Stimulated activated CD4-positive, alpha-beta T cell treated with anti-CD3 and anti-CD28 coated beads, Interleukin-4, amount 100 ng/mL, for 4 hours (primary cell): ENCODE measurements at regions not wholly inside any gene's neighbourhood (a gene's known extent, or its start where the extent isn't known, plus 50 kb on each side); places are given as distances from the start of the nearest gene placed in this dataset.
"Not testable (repeated sequence)": the region's sequence is repeated elsewhere in the genome, so short reads cannot be mapped to it uniquely, and the experiment has no call there.

ENCODE experiments used
- DNase-seq, 2 experiments: peaks; one replicate each; pipeline ENCODE4 v3.0.0-alpha.2; 2020

DNA sequence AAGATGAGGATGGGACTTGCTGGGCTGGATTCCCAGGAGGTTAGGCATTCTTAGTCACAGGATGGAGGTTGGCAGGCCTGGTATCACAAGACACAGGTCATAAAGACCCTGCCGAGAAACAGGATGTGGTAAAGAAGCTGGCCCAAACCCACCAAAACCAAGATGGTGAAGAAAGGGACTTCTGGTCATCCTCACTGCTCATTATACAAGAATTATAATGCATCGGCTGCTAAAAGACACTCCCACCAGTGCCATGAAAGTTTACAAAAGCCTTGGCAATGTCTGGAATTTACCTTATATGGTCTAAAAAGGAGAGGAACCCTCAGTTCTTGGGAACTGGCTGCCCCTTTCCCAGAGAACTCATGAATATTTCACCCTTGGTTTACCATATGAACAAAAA, 345.5 kb upstream of the POM121L12 start:
- DNase-seq = no peak

DNA sequence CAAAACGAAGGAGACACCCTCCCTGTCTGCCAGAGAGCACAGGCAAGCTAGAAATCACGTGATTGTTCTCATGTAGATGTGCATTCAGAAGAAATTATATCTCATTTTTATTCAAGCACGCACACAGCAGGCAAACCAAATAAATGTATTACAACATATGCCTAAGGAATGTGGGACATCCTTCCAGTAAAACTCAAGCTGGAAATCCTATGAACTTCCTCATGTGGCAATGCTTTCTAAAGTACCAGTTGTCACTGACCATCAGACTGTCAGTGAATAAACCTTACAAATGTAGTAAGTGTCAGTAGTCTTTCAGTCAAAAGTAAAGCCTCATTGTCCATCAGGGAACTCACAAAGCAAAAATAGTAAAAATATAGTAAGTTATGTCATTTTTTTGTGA, 350.1 kb upstream of the POM121L12 start:
- no peak for DNase-seq

DNA sequence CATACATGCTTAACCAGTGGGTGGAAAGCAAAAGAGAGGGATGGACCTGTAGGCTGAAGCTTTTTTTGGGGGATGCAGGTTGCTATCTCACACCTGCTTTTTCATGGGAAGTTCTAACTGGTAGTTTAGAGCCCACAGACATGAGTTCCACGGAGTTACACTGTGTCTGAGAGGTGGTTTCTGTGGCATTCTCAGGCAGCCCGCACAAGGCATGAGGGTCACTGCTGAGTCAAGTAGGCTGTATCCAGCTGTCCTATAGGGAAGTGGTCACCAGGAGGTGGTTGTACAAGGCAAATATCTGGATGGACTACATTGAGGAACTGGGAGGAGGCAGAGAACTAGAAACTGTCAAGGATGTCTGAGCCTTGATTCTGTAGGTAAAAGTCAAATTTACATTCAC, 351.0 kb upstream of the POM121L12 start:
- no peak for DNase-seq

DNA sequence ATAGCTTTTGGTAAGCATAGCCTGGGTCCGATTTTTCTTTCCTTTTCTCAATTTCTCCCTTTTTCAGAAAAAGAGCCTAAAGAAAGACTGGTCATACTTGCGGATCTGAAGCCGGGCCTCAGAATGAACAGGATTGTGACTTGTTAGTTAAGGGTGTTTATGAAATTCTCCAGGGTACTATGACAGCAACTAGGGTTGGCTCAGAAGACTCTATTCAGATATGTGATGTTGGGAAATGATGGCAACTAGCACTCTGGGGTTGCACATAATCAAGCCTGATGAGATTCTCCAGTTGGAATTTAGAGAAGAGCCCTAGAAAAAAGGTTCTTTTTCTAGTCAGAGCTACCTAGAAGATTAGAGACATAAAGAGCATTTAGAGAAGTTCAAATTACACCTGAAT, 352.4 kb upstream of the POM121L12 start:
- no peak for DNase-seq

DNA sequence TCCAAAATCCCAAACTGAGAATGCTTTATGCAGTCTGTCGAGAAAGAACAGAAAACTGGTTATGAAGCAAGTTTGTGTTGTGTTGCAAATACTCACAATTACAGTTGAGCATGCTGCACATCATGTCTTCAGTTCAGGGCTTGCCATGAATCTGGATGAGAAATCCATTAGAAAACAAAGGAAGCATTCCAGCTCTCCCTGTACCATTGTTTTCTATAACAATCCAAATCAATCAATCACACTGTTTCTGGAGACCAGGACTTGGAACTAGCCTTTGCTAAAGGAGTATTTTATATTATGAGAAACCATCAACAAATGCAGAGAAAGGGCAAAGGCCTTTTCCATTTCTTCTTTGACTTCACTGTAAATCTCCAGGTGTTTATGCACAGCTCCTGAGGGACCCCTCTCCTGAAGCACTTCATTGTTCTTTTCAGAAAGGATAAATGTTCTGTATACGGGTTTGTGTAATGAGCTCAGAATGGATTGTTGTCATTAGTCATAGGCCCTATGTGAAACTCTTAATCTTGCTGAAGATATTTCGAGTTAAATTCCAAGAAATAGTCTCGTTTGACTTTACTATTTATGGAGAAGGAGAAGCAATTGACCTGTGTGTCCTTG, 364.7 kb upstream of the POM121L12 start:
- no peak for DNase-seq

DNA sequence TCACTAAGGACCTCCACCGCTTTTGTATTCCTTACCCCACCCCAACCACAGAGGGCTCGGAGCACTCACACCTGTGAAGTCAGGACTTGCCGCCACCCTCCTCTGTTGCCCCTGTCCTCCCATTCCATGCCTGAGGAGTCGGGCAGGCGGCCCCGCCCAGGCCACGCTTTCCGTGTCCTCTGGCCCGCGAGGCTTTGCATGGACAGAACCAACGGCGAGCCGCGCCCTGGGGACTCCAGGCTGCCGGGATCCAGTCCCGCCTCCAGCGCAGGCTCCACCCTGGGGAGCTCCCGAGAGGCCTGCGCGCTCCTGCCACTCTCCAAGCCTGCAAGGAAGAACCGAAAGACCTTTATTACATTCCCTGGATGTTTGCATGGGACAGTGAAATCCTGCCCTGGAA, 366.4 kb upstream of the POM121L12 start:
- DNase-seq = no peak

DNA sequence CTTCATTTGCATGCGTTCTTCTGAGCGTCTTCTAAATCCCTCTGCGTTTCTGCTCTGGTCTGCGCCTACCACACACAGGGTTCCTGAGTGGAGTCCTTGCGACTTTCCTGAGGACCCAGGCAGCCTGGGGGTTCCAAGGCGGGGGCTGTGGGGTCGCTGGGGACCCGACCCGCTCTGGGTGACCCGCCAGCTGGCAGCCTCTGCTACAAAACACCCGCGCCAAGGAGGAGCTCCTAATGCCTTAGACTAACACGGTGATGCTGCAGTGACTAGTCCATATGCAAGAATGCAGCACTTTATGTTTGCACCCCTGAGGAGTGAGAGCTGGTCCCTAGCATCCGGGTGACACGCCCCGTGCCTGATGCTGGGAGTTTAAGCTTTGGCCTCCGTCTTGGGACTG, 367.0 kb upstream of the POM121L12 start:
- no peak for DNase-seq

DNA sequence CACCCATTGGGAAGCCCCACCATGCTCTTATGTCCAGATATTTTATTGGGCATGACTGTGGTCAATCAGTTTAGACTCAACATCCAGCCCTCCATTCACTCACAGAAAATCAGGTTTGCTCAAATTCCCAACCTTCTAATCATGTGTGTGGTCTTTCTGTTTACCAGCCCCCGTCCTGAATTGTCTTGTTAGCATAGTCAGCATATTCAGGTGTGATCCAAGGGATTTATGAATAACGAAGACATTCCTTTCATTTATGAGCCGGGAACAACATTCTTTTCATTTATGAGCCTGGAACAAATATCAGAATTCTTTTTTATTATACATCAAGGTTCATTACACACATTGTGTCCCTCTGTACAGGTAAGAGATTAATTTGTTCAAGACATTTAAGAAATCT, 376.3 kb upstream of the POM121L12 start:
- no peak for DNase-seq

DNA sequence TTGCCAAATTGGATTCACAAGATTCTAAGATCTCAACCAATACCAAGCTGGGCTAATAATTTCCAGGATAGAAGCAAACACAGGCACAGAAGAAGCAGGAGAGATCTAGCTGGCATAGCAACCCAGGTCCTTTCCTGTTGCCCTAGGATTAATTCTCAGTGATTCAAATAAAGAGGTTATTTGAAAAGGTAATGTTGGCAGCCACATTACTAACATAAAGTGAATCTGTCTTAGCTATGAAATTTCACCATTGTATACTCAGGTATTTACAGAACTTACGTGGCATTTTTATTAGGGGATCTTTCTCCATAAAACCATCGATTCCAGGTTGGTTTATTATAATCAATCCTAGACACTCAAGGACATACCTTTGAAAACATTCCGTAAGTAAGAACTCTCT, 379.3 kb upstream of the POM121L12 start:
- DNase-seq = no peak

DNA sequence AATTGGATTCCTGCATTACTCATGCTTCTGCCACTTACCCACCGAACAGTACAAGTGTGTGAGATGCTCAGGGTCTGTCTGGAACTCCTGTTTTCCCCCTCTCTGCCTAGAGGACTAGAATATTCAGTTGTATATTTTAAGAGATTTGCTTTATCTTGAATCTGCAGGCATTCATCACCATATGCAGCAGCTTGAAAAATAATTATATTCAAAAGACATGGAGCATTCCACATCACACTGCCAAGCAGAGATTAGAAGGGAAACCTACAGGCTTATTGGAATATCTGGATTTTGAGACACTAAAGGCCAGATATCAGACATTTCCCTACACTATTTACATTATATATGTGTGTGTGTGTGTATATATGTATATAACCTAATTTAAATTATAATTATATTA, 382.8 kb upstream of the POM121L12 start:
- DNase-seq = no peak

DNA sequence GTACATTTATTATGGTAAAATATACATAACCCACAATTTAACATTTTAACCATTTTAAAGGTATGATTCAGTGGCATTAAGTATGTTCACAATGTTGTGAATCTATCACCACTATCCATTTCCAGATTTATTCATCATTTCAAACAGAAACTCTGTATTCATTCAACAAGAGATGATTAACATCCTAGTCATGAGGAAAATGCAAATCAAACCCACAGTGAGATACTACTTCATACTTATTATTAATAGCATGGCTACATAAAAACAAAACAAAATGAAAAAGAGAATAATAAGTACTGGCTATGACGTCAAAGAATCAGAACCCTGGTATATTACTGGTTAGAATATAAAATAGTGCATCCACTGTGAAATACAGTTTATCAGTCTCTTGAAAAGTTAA, 386.6 kb upstream of the POM121L12 start:
- no peak for DNase-seq

DNA sequence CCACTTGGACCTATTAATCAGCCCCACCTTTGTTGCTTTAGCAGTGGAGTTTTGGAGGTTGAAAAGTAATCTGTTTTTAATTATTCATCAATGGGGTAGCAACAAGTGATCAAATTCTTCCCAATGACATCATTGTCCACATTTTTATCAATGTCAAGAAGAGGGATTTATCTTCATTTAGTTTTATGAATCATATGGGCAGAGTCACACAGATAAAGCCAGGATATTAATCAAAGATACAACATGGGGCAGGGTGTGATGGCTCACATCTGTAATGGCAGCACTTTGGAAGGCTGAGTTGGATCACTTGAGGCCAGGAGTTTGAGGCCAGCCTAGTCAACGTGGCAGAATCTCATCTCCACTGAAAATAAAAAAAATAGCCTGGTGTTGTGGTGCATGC, 388.4 kb upstream of the POM121L12 start:
- DNase-seq = no peak

DNA sequence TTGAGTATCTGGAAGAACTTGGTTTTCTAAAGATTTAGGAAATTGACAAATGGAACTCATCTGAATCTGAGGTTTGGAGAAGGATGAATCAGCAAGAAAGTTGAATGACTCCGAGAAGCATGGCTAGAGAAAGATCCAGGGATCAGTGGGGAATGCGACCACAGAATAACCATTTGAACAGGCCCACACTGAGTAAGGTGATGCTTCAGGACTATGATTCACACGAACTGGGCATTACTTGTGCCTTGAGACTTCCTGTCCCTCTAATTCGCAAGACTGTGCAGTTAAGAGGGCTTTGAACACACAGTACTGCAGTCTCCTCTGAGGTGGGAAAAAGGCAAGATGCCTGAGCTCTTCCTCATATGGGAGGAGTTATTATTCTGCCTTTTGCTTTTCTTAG, 395.5 kb upstream of the POM121L12 start:
- no peak for DNase-seq

DNA sequence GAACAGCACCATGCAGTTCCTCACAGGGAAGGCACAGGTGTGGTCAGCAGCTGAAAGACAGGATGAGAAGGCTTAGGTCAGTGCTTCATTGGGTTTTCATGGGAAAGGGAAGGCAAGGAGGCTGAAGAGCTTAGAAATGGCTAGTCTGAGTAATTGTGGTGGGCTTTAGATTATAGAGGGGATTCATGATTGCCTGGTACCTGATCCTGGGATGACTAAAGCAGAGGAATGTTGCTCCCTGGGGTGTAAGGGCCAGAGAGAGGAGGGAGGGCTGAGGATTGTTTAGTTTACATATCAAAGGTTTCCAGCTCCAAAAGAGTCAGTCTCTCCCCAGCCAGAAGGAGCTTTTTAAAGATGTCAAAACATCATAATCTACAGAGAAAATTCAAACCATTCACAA, 396.3 kb upstream of the POM121L12 start:
- DNase-seq = no peak

DNA sequence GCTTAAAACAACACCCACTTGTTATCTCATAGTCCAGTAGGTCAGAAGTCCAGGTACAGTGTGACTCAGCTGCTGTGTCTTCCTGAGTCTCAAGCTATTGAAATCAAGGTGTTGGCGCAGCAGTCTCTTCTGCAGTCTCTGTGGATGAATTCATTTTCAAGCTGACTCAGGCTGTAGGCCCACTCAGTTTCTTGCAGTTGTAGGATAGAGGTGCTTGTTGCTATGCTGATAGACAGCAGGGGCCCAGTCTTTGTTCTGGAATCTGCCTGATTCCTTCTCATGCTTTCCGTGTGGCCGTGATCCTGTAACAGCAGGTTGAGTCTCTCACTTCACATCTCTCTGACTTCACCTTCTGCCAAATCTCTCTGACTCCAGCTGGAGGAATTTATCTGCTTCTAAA, 400.4 kb upstream of the POM121L12 start:
- DNase-seq = no peak

DNA sequence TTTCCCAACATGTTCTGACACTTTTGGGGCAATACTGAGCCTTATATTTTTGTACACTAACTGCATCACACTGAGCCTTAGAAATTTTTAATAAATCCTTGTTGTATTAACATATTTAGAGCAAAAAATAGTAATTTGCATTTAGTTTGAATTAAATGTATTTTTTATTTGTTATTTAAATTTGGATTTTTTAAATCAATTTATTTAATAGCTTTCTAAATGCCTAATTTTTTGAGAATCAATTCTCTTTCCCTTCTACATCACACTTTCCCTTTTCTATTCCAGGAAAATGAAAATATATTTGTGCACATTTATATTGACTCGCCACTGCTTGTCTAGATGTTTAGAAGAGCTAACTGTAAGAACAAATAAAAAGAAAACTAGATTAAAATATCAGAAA, 414.6 kb upstream of the POM121L12 start:
- DNase-seq = no peak

DNA sequence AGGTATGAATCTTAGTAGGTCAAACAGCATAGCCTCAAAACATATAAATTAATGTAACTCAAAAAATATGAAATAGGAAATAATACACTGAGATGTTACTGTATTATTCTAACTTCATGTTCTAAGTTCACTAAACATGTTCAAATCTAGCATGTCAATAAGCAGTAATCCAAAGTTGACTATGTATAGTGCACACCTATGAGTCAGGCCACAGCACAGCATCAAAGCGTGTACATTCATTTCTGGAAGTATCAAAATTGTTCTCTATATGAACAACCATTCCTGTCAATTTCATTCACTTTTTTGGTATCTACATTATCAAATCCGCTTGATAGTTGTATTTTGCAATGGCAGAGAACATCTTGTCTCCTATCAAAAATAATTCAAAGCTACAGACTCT, 418.9 kb upstream of the POM121L12 start:
- DNase-seq = no peak

DNA sequence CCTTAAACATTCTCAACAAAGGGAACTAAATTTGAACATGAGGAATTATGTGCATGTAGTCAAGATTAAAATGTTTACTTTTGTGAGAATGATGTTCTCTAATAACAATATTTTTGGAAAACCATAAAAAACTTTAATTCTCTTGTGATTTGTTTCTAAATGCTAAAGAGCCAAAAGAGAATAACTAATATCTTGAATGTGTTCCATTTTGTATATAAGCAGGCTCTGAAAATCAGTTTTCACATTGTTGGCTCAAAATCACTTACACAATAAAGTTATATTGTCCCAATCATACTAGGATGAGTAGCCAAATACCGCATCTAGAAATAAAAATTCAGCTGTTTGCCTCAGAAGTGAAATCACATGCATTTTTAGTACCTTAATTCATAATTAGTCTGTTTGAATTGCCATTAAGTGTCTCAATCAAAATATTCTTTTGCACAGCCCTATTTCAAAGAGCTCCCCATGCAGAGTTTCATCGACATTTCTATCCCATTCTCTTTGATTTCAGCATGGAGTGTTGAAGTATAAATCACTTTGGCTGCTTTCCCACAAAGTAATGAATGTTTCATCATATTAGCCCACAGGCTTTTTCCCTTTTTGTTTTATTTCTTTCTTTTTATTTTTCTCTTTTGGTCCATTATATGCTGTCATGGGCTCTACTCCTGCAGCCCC, 420.3 kb upstream of the POM121L12 start:
- DNase-seq = no peak

DNA sequence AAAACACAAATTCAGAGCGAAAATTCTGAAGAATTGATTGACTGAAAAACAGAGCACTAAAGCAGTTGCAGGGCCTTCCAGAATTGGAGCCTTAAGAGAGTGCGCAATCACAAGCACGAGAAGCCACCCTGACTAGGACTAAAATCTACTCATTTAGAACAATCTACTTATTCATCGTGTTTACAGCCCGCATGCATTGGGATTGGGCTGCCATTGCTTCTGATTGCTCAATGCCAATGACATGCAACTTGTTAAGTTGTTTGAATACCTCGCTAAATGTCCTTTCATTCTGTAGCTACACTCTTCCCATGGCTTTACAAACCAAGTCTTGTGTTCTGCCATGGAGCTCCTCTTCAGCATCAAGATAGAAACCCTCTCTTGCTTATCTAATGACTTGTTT, 425.9 kb upstream of the POM121L12 start:
- DNase-seq = no peak

DNA sequence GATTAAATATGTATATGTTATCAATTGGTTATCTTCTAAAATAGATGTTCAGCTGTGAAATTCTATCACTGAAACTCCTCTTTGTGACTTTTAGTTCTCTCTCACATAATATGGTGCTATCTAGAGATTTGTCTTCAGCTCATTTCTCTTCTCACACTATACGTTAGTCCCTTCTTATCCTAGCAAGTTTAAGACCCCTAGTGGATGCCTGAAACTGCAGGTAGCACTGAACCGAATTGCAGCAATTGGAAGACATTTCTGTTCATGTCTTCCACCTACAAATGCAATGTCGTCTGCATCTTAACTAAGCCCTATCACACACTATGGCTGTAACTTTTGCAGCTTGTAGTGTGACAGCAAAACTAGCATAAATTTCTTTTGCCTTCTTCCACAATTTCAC, 442.7 kb upstream of the POM121L12 start:
- no peak for DNase-seq

DNA sequence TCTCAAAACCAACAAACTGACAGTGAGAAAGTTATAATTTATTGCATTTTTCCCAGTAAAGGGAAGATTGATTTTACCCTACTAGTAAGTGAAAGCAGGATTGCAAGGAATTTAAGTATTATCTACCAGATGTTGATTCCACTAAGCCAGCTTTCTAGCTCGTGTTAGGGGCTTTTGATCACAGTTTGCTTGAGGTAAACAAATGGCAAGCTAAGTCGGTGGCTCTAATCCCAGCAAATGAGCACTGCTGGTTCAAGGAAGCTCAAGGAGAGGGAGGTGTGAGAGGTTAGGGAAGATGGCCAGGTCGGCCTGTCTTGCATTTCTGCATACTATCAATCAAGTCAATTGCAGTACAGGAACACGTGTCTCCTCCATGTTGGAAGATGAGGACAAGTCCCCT, 448.7 kb upstream of the POM121L12 start:
- no peak for DNase-seq

DNA sequence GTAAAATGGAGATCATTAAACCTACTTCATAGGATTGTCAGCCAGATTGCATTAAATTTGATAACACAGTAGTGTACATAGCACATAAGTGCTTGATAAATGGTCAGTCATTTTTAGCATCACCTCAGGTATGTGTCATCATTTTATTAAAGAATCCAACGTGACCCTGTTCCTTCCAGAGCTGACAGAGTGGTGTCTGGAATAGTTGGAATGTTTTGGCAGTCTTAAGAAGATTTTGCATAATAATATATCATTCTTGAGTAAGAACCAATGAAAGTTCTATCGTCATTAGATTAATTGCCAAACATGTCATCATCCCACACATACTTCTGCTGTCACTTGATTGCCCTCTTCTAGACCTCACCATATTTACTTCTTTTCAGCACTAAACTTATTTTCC, 451.4 kb upstream of the POM121L12 start:
- DNase-seq = no peak

DNA sequence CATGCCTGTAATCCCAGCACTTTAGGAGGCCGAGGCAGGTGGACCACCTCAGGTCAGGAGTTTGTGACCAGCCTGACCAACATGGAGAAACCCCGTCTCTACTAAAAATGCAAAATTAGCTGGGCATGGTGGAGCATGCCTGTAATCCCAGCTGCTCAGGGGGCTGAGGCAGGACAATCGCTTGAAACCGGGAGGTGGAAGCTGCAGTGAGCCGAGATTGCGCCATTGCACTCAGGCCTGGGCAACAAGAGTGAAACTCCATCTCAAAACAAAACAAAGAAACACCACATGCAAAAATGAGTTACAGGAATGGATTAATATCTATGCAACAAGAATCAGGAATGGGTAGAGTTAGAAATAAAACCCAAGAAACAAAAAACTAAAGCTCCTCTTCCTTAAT, 462.3 kb upstream of the POM121L12 start:
- DNase-seq = not testable (repeated sequence)

DNA sequence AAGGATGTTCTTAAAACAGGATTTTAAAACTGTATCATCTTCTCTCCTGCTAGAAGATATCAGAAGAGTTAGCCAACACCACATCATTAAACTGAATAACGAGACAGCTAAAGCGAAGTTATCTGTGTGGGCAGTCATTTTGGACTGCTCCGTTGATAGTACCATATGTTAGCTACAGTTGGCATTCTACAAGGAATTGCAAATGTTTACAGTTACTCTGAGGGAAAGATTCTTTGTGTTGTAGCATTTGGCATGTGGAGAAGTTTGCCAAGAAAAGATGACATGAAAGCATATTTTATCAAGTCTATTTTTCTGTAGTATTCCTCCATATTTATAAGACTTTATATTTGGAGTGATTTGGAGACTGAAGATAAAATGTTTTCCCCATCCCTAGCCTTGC, 464.4 kb upstream of the POM121L12 start:
- no peak for DNase-seq

DNA sequence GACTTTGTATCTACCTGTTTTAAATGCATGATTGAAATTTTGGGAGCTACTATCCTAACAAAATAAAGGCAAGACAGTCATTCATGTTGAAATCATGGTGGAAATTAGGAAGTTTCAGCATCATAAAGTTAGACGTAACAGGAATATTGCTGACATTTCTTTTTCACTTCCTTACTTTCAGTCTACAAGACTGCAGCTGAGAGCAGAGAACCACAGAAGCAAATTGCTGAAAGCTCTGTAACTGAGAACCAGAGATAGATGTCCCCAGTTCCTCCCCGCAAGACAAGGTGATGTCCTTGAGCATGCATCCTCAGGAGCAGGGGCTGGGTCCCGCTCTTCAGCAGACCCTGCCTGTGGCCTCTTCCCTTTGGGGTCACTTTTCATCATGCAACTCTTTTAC, 466.3 kb upstream of the POM121L12 start:
- no peak for DNase-seq
